ENCODE measurements at regions not wholly inside any gene's neighbourhood (a gene's known extent, or its start where the extent isn't known, plus 50 kb on each side); places are given as distances from the start of the nearest gene placed in this dataset.

- Histone ChIP-seq H3K27me3 (no peaks in the 10 kb centered on the region), H3K36me3 (no peaks in the 10 kb centered on the region), H3K9me3 (no peaks in the 10 kb centered on the region), H3K4me3 (no peak overlapping the region), H3K4me1 (peaks cover 0 to 6% of the 10 kb centered on the region in 2 donors), H3K27ac (no peak overlapping the region)
- no peak for TF ChIP-seq CTCF (IDR thresholded peaks at IDR 0.05)
- intact Hi-C loops (cut with DNase I), result no loop called here
- no peak for DNase-seq (ENCODE audit: low spot score in 2 of 2)
Observed at GRCh38 chr3:24674261-24674660, 179.6 kb upstream of the THRB start.

- Histone ChIP-seq H3K27me3 (no peaks in the 10 kb centered on the region), H3K4me3 (peak overlapping the region in 1 of 2 donors; percentile 37), H3K27ac (peak overlapping the region in 1 of 2 donors; percentile 3), H3K9me3 (no peaks in the 10 kb centered on the region), H3K36me3 (no peaks in the 10 kb centered on the region), H3K4me1 (peaks cover 0 to 6% of the 10 kb centered on the region in 2 donors)
- TF ChIP-seq CTCF (IDR thresholded peaks at IDR 0.05), result no peak
- intact Hi-C loops (cut with DNase I), result no loop called here
- no peak for DNase-seq (ENCODE audit: low spot score in 2 of 2)
Observed at GRCh38 chr3:24678021-24678420, 183.4 kb upstream of the THRB start.

GRCh38 chr3:24678421-24678865, 183.8 kb upstream of the THRB start:
- H3K4me3 ChIP-seq, result peak overlapping the region in 1 of 2 donors; percentile 37
- H3K9me3 ChIP-seq, result no peaks in the 10 kb centered on the region
- no peaks in the 10 kb centered on the region for H3K27me3 ChIP-seq
- H3K4me1 ChIP-seq, result peaks cover 0 to 6% of the 10 kb centered on the region in 2 donors
- TF ChIP-seq CTCF (IDR thresholded peaks at IDR 0.05), result no peak
- DNase-seq (ENCODE audit: low spot score in 2 of 2), result no peak
- peak overlapping the region in 1 of 2 donors; percentile 3 for H3K27ac ChIP-seq
- intact Hi-C loops (cut with DNase I), result no loop called here
- no peaks in the 10 kb centered on the region for H3K36me3 ChIP-seq

GRCh38 chr3:24679429-24679828, 184.8 kb upstream of the THRB start:
- H3K27ac ChIP-seq, result no peak overlapping the region
- intact Hi-C loops (cut with DNase I), result no loop called here
- no peak for TF ChIP-seq CTCF (IDR thresholded peaks at IDR 0.05)
- H3K4me3 ChIP-seq, result no peak overlapping the region
- peaks cover 0 to 9% of the 10 kb centered on the region in 2 donors for H3K4me1 ChIP-seq
- no peaks in the 10 kb centered on the region for H3K9me3 ChIP-seq
- DNase-seq (ENCODE audit: low spot score in 2 of 2), result no peak
- H3K36me3 ChIP-seq, result no peaks in the 10 kb centered on the region
- H3K27me3 ChIP-seq, result no peaks in the 10 kb centered on the region

- Histone ChIP-seq H3K4me1 (peaks cover 0 to 9% of the 10 kb centered on the region in 2 donors), H3K36me3 (no peaks in the 10 kb centered on the region), H3K9me3 (no peaks in the 10 kb centered on the region), H3K27me3 (no peaks in the 10 kb centered on the region), H3K4me3 (no peak overlapping the region), H3K27ac (peak overlapping the region in 1 of 2 donors; percentile 34)
- intact Hi-C loops (cut with DNase I), result loop anchor here (5.0 to 10.0 kb wide), 5 partner anchors 158 to 793 kb away; no protein-coding TSS in a partner anchor
- DNase-seq (ENCODE audit: low spot score in 2 of 2), result peak in 1 of 2 donors; percentile 77
- peak; percentile 55 to 86 (median 80) for TF ChIP-seq CTCF (IDR thresholded peaks at IDR 0.05)
Observed at GRCh38 chr3:24680214-24680967, 185.7 kb upstream of the THRB start.

Measured in ascending aorta (tissue), 2 donors.